ENCODE measurements at regions not wholly inside any gene's neighbourhood (a gene's known extent, or its start where the extent isn't known, plus 50 kb on each side); places are given as distances from the start of the nearest gene placed in this dataset.

DNA sequence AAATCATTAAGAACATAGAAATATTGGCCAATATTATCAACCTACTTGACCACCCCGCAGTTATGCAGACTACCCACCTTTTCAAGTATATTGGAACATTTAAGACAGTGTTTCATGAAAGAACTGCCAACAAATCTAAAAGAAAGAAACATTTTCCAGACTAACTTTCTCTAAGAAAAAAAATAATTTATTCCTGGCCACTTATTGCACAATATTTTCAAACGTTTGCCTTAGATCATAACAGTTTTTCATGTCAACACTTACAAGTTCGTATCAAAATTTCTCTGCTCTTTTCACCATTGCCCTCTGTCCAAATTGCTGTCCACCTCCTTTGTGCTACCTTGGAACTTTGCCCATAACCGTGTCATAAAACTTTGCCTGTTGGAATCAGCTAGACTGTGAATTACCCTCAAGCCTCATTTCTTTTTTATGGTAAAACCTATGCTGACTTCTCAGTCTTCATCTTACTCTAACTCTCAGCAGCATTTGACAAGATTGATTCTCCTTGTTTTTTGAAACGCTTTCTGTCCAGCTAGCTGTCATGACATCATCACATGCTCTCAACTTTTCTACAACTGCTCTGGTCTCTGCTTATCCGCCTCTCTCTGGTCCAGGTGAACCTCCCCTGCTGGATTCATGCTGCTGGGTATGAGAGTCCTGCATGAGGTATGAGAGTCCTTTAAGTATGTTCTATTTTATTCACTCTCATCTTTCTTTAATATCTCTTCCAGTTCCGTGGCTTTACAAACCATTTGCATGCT, 92.8 kb upstream of the CHRM3 start:
- Histone ChIP-seq H3K4me1 (ENCODE audit: control insufficient read depth, insufficient read depth, low read length) (no peaks in the 10 kb centered on the region), H3K9ac (ENCODE audit: low read depth, low read length) (no peak overlapping the region), H3K4me2 (ENCODE audit: low read length) (no peak overlapping the region), H3K4me3 (ENCODE audit: low read length) (no peak overlapping the region), H3K27me3 (ENCODE audit: control insufficient read depth, insufficient read depth, low read length) (no peaks in the 10 kb centered on the region), H3K36me3 (ENCODE audit: insufficient read depth, low read length) (no peaks in the 10 kb centered on the region), H3K9me3 (replicated peaks; ENCODE audit: low read length) (peaks cover 11% of the 10 kb centered on the region)

DNA sequence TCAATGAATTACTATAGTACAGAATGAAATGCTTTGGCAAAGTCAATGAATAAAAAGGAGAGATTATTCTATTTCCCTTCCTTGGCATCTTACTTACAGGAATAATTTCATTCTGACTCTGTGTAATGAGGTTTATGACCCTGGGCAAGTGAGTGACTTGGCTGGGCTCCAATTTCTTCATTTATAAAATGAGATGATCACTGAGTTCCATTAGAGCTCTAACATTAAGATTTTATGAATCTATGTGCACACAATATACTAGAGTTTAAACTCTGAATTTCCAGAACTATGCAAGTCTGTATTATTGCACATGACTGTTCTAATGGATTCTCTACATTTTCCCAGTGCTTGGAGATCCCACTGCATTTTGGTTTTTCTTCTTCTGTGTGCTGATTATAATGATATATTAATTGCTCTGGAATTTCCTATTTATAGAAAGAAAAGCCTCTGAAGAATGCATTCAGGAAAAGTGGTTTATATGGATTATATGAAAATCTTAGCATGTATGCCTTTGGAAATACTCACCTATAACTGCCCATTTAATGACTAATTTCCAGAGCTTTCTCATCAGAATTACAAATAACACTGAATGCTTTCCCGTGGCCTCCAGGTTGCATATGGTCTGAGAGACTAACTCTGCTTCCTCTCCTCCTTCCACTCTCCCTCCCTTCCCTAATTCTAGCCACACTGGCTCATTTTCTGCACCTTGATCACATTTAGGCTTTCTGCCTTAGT, 97.4 kb upstream of the CHRM3 start:
- no peak overlapping the region for H3K4me2 ChIP-seq (ENCODE audit: low read length)
- peaks cover 10% of the 10 kb centered on the region for H3K9me3 ChIP-seq (replicated peaks; ENCODE audit: low read length)

DNA sequence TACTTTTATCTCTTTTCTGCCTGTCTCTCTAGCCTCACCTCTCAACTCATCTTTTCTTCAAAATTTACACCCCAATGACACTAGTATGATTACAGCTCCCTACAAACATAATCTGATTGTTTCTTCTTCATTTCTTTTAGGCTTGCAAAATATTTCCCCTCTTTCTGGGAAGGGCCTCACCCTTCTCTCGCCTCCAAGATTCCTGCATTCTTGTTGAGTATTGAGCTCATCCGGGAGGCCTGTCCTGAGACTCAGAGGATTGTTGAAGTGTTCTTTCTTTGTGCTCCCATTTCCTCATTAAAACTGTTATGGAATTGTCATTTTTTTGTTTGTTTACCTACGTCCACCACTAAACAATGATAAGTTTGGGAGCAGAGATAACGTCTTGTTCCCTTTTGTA, 99.1 kb upstream of the CHRM3 start:
- no peak overlapping the region for H3K4me2 ChIP-seq (ENCODE audit: low read length)
- H3K4me1 ChIP-seq (ENCODE audit: control insufficient read depth, insufficient read depth, low read length) = no peaks in the 10 kb centered on the region
- H3K27me3 ChIP-seq (ENCODE audit: control insufficient read depth, insufficient read depth, low read length) = no peaks in the 10 kb centered on the region
- H3K9me3 ChIP-seq (replicated peaks; ENCODE audit: low read length) = peaks cover 10% of the 10 kb centered on the region
- no peak overlapping the region for H3K9ac ChIP-seq (ENCODE audit: low read depth, low read length)
- no peak overlapping the region for H3K4me3 ChIP-seq (ENCODE audit: low read length)
- H3K36me3 ChIP-seq (ENCODE audit: insufficient read depth, low read length) = no peaks in the 10 kb centered on the region

More for the DNA sequence above, 97.4 kb upstream of the CHRM3 start:
- Histone ChIP-seq H3K4me3 (ENCODE audit: low read length) (no peak overlapping the region), H3K36me3 (ENCODE audit: insufficient read depth, low read length) (no peaks in the 10 kb centered on the region), H3K4me1 (ENCODE audit: control insufficient read depth, insufficient read depth, low read length) (no peaks in the 10 kb centered on the region), H3K9ac (ENCODE audit: low read depth, low read length) (no peak overlapping the region), H3K27me3 (ENCODE audit: control insufficient read depth, insufficient read depth, low read length) (no peaks in the 10 kb centered on the region)

DNA sequence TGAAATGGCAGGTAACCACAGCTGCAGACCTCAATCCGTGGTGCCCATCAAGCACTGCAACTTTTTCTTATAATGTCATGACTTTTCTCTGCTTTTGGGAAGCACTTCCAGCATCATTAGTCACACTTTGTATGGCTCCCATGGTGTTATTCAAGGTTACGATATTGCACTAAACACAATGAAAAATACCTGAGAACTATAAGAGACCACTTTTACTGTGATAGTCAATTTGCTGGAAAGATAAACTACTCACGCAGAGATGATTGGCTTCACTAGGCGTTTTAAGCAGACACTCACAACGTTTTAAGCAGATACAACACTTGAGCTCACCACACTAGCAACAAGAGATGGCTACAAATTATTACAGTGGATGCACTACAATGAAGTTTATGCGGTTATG, 103.2 kb upstream of the CHRM3 start:
- no peak overlapping the region for H3K4me2 ChIP-seq (ENCODE audit: low read length)
- H3K9me3 ChIP-seq (replicated peaks; ENCODE audit: low read length) = peaks cover 16% of the 10 kb centered on the region
- H3K36me3 ChIP-seq (ENCODE audit: insufficient read depth, low read length) = no peaks in the 10 kb centered on the region
- H3K4me1 ChIP-seq (ENCODE audit: control insufficient read depth, insufficient read depth, low read length) = no peaks in the 10 kb centered on the region
- no peak overlapping the region for H3K4me3 ChIP-seq (ENCODE audit: low read length)
- H3K27me3 ChIP-seq (ENCODE audit: control insufficient read depth, insufficient read depth, low read length) = no peaks in the 10 kb centered on the region
- no peak overlapping the region for H3K9ac ChIP-seq (ENCODE audit: low read depth, low read length)

DNA sequence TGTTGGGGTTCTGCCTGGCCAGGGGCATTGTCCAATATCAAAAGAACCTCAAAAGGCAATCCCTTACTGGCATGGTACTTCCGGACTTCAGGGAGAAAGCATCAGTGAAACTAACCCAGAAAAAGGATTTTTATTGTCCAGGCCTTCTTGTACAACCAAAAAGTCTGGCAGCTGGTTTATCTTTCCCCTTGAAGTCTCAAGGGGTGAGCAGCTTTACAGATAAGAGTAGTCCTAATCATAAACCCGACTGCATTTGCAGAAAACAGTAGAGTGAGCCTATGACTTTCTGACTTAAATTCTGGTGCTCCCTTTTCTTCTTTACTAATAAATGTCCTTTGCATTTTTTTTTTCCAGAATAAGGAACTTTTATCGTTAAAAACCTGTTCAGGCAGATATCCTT, 104.0 kb upstream of the CHRM3 start:
- peaks cover 20% of the 10 kb centered on the region for H3K9me3 ChIP-seq (replicated peaks; ENCODE audit: low read length)
- no peaks in the 10 kb centered on the region for H3K36me3 ChIP-seq (ENCODE audit: insufficient read depth, low read length)
- H3K4me1 ChIP-seq (ENCODE audit: control insufficient read depth, insufficient read depth, low read length) = no peaks in the 10 kb centered on the region
- no peak overlapping the region for H3K4me2 ChIP-seq (ENCODE audit: low read length)
- no peak overlapping the region for H3K9ac ChIP-seq (ENCODE audit: low read depth, low read length)
- no peak overlapping the region for H3K4me3 ChIP-seq (ENCODE audit: low read length)
- no peaks in the 10 kb centered on the region for H3K27me3 ChIP-seq (ENCODE audit: control insufficient read depth, insufficient read depth, low read length)

- Histone ChIP-seq H3K36me3 (ENCODE audit: insufficient read depth, low read length) (no peaks in the 10 kb centered on the region), H3K9ac (ENCODE audit: low read depth, low read length) (no peak overlapping the region), H3K4me1 (ENCODE audit: control insufficient read depth, insufficient read depth, low read length) (no peaks in the 10 kb centered on the region), H3K9me3 (replicated peaks; ENCODE audit: low read length) (peaks cover 4% of the 10 kb centered on the region), H3K4me3 (ENCODE audit: low read length) (no peak overlapping the region), H3K27me3 (ENCODE audit: control insufficient read depth, insufficient read depth, low read length) (no peaks in the 10 kb centered on the region), H3K4me2 (ENCODE audit: low read length) (no peak overlapping the region)
These were observed 110.3 kb upstream of the CHRM3 start for GRCh38 chr1:239276051-239276450.

GRCh38 chr1:239274242-239274830, 112.0 kb upstream of the CHRM3 start:
- Histone ChIP-seq H3K9me3 (replicated peaks; ENCODE audit: low read length) (peaks cover 7% of the 10 kb centered on the region), H3K4me1 (ENCODE audit: control insufficient read depth, insufficient read depth, low read length) (no peaks in the 10 kb centered on the region), H3K9ac (ENCODE audit: low read depth, low read length) (no peak overlapping the region), H3K4me3 (ENCODE audit: low read length) (no peak overlapping the region), H3K27me3 (ENCODE audit: control insufficient read depth, insufficient read depth, low read length) (no peaks in the 10 kb centered on the region), H3K4me2 (ENCODE audit: low read length) (no peak overlapping the region), H3K36me3 (ENCODE audit: insufficient read depth, low read length) (no peaks in the 10 kb centered on the region)

- H3K4me3 ChIP-seq (ENCODE audit: low read length) = no peak overlapping the region
- no peak overlapping the region for H3K4me2 ChIP-seq (ENCODE audit: low read length)
- H3K9ac ChIP-seq (ENCODE audit: low read depth, low read length) = no peak overlapping the region
- no peaks in the 10 kb centered on the region for H3K36me3 ChIP-seq (ENCODE audit: insufficient read depth, low read length)
- H3K4me1 ChIP-seq (ENCODE audit: control insufficient read depth, insufficient read depth, low read length) = no peaks in the 10 kb centered on the region
- no peaks in the 10 kb centered on the region for H3K27me3 ChIP-seq (ENCODE audit: control insufficient read depth, insufficient read depth, low read length)
- peaks cover 3% of the 10 kb centered on the region for H3K9me3 ChIP-seq (replicated peaks; ENCODE audit: low read length)
These were observed 115.9 kb upstream of the CHRM3 start for GRCh38 chr1:239270509-239270908.

DNA sequence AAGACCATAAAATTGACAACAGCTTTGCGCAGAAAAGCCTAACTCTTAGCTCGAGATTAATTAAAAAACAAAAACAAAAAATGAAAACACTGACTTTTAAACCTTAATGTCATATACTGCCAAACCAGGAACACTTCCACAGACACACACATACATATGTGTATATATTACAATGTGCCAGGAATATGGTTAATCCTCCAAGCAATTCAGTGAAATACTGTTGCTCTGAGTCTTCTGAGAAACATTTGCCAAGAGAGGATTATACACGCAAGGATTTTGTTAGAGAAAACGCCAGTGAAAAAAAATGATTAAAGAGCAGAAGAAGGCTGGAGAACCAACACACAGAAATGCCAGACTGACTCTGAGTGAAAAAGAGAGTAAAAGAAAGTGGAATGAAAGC, 116.7 kb upstream of the CHRM3 start:
- Histone ChIP-seq H3K9ac (ENCODE audit: low read depth, low read length) (no peak overlapping the region), H3K36me3 (ENCODE audit: insufficient read depth, low read length) (no peaks in the 10 kb centered on the region), H3K4me2 (ENCODE audit: low read length) (no peak overlapping the region), H3K4me1 (ENCODE audit: control insufficient read depth, insufficient read depth, low read length) (no peaks in the 10 kb centered on the region), H3K27me3 (ENCODE audit: control insufficient read depth, insufficient read depth, low read length) (no peaks in the 10 kb centered on the region), H3K9me3 (replicated peaks; ENCODE audit: low read length) (peaks cover 3% of the 10 kb centered on the region), H3K4me3 (ENCODE audit: low read length) (no peak overlapping the region)

GRCh38 chr1:239268941-239269340, 117.4 kb upstream of the CHRM3 start:
- Histone ChIP-seq H3K4me2 (ENCODE audit: low read length) (no peak overlapping the region), H3K36me3 (ENCODE audit: insufficient read depth, low read length) (no peaks in the 10 kb centered on the region), H3K4me1 (ENCODE audit: control insufficient read depth, insufficient read depth, low read length) (no peaks in the 10 kb centered on the region), H3K9ac (ENCODE audit: low read depth, low read length) (no peak overlapping the region), H3K27me3 (ENCODE audit: control insufficient read depth, insufficient read depth, low read length) (no peaks in the 10 kb centered on the region), H3K9me3 (replicated peaks; ENCODE audit: low read length) (peaks cover 3% of the 10 kb centered on the region), H3K4me3 (ENCODE audit: low read length) (no peak overlapping the region)

DNA sequence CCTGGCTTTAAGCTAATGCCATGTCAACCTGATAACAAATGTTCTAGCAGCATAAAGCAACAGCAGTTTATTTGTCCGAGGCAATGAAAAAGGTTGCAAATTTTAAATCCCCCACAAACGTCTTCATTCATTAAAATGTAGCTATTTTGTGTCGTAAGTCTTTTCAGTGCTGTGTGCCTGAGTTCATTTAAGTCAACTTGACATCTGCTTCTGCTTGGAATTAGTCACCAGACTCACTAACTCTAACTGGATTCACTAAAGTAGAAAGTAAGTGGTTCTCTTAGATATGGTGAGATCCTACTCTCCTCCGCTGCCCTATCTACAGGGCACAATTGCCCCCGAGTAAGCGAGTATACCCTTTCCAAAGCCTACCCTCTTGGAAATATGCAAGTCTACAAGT, 118.4 kb upstream of the CHRM3 start:
- H3K4me2 ChIP-seq (ENCODE audit: low read length) = no peak overlapping the region
- no peaks in the 10 kb centered on the region for H3K27me3 ChIP-seq (ENCODE audit: control insufficient read depth, insufficient read depth, low read length)
- no peaks in the 10 kb centered on the region for H3K36me3 ChIP-seq (ENCODE audit: insufficient read depth, low read length)
- H3K9ac ChIP-seq (ENCODE audit: low read depth, low read length) = no peak overlapping the region
- no peaks in the 10 kb centered on the region for H3K4me1 ChIP-seq (ENCODE audit: control insufficient read depth, insufficient read depth, low read length)
- H3K4me3 ChIP-seq (ENCODE audit: low read length) = no peak overlapping the region
- H3K9me3 ChIP-seq (replicated peaks; ENCODE audit: low read length) = peaks cover 3% of the 10 kb centered on the region
